HUES6 (cell line): ENCODE measurements at regions not wholly inside any gene's neighbourhood (a gene's known extent, or its start where the extent isn't known, plus 50 kb on each side); places are given as distances from the start of the nearest gene placed in this dataset.
"Not testable (repeated sequence)": the region's sequence is repeated elsewhere in the genome, so short reads cannot be mapped to it uniquely, and the experiment has no call there.

Source experiments
- H3K27ac ChIP-seq: 2 replicates; pipeline ENCODE4 v1.7.0; 2013; ENCODE audit warnings: low read depth, mild to moderate bottlenecking, low read length, inconsistent platforms
- H3K27me3 ChIP-seq: 2 replicates; pipeline ENCODE4 v1.6.1; 2013; ENCODE audit warnings: low read length; ENCODE audit not compliant: control insufficient read depth, insufficient read depth
- H3K36me3 ChIP-seq: 2 replicates; pipeline ENCODE4 v1.6.1; 2013; ENCODE audit warnings: low read length; ENCODE audit not compliant: control insufficient read depth, insufficient read depth
- H3K4me1 ChIP-seq: 2 replicates; pipeline ENCODE4 v1.6.1; 2013; ENCODE audit warnings: low read length; ENCODE audit not compliant: control insufficient read depth, insufficient read depth
- H3K4me3 ChIP-seq: 2 replicates; pipeline ENCODE4 v1.5.1; 2013; ENCODE audit warnings: low read depth, low read length
- H3K9ac ChIP-seq: one replicate; pipeline ENCODE4 v1.6.1; 2013; ENCODE audit warnings: mild to moderate bottlenecking, low read length
- H3K9me3 ChIP-seq: 2 replicates; pipeline ENCODE4 v1.6.1; 2013; ENCODE audit warnings: low read depth, low read length; ENCODE audit not compliant: control insufficient read depth, insufficient read depth

GRCh38 chr3:124069706-124070105, 77.8 kb upstream of the ROPN1 start:
- not testable (repeated sequence) for H3K9ac ChIP-seq, H3K36me3 ChIP-seq, H3K9me3 ChIP-seq, H3K4me3 ChIP-seq, H3K27me3 ChIP-seq, H3K27ac ChIP-seq, H3K4me1 ChIP-seq

DNA sequence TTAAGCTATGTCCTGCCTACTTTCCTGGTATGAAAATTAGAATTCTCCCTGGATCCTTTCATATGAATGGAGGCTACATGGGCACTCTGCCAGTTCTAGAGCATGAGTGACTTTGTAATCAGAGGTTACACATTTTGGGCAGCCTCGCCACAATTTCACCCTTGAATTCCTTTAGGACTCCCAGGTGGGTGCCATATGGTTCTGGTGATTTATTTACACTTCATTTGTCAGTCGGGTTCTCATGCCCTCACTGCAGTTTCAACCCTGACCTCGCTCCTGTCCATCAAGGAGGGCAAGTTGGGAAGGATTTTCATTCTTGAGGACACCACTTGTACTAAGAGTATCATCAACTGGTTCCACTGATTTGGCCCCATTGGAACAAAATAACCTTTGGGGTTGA, 83.2 kb upstream of the ROPN1 start:
- not testable (repeated sequence) for H3K9ac ChIP-seq, H3K36me3 ChIP-seq, H3K4me3 ChIP-seq, H3K4me1 ChIP-seq, H3K27me3 ChIP-seq, H3K27ac ChIP-seq, H3K9me3 ChIP-seq

- Histone ChIP-seq H3K27ac (no peak overlapping the region), H3K4me1 (peaks cover 4% of the 10 kb centered on the region)
These were observed 83.8 kb upstream of the ROPN1 start for GRCh38 chr3:124075753-124076152.

GRCh38 chr3:124076235-124076634, 84.3 kb upstream of the ROPN1 start:
- Histone ChIP-seq H3K4me3 (no peak overlapping the region), H3K27me3 (no peaks in the 10 kb centered on the region), H3K36me3 (no peaks in the 10 kb centered on the region), H3K9ac (no peak overlapping the region), H3K9me3 (no peaks in the 10 kb centered on the region), H3K4me1 (peaks cover 4% of the 10 kb centered on the region), H3K27ac (no peak overlapping the region)

More at GRCh38 chr3:124075753-124076152, 83.8 kb upstream of the ROPN1 start:
- H3K9me3 ChIP-seq: no peaks in the 10 kb centered on the region
- no peak overlapping the region for H3K9ac ChIP-seq
- no peaks in the 10 kb centered on the region for H3K27me3 ChIP-seq
- H3K36me3 ChIP-seq: no peaks in the 10 kb centered on the region
- H3K4me3 ChIP-seq: no peak overlapping the region

DNA sequence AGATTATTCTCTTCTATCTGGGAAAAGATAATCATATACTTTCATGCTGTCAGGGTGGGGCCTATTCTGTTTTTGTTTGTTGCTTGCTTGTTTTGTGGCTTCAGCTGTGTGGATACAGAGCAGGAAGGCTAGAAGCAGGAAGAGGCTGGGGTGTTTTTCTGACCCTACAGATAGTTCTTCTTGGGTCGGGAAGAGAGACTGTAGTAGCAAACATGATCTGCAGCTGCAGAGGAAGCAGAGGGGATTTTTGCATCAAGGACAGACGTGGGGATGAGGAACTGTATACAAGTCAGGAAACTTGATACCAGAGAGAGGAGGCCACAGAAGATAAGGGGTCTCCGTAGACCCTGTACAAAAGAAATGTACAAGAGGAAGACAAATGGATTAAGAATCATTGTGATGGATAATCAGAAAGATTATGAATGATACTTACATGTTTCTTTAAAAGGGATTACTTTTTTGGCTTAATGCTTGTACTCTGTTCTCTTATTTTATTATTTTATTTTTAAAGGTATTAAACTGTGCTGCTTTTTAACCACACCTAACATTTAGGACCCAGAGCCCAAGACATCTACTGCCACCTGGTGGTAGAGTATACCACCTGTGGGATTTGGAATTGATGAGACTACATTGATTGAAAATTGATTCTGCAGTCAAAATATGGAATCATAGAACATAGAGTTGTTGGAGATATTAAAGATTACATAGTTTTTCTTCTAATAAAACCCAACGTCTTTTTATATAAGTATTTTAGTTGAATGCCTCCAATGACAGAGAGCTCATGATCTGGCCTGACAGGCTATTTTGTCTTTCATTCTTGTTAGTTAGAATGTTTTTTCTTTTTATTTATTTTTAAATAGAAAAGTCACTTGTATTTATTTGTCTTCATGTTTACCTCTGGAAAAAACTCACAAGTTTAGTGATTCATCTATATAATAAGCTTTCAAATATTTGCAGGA, 87.3 kb upstream of the ROPN1 start:
- Histone ChIP-seq H3K4me3 (no peak overlapping the region), H3K36me3 (no peaks in the 10 kb centered on the region), H3K4me1 (peaks cover 4% of the 10 kb centered on the region), H3K27me3 (no peaks in the 10 kb centered on the region), H3K9me3 (no peaks in the 10 kb centered on the region), H3K27ac (no peak overlapping the region), H3K9ac (no peak overlapping the region)

GRCh38 chr3:124079912-124080276, 88.0 kb upstream of the ROPN1 start:
- Histone ChIP-seq H3K9ac (no peak overlapping the region), H3K4me1 (peaks cover 4% of the 10 kb centered on the region), H3K36me3 (no peaks in the 10 kb centered on the region), H3K9me3 (no peaks in the 10 kb centered on the region), H3K4me3 (no peak overlapping the region), H3K27me3 (no peaks in the 10 kb centered on the region), H3K27ac (no peak overlapping the region)

DNA sequence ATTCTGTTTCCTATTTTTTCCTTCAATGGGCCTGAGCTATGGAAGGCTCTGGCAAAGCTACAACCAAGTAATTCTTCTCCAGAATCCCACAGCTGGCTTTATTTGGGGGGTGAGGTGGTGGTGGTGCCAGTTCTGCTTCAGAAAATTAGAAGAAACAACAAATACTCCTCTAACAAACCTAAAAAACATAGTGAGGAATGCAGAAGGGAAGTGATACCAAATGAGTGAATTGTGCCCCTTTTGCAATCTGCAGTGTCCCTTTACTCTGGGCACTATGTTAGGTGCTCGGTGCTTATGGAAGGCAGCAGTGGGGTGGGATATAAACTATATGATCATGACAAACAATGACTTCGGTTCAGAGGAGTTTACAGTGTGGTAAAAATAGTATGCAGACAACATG, 90.4 kb upstream of the ROPN1 start:
- no peaks in the 10 kb centered on the region for H3K36me3 ChIP-seq
- no peak overlapping the region for H3K4me3 ChIP-seq
- peaks cover under 1% of the 10 kb centered on the region for H3K4me1 ChIP-seq
- no peaks in the 10 kb centered on the region for H3K9me3 ChIP-seq
- no peak overlapping the region for H3K27ac ChIP-seq
- H3K27me3 ChIP-seq: no peaks in the 10 kb centered on the region
- H3K9ac ChIP-seq: no peak overlapping the region

DNA sequence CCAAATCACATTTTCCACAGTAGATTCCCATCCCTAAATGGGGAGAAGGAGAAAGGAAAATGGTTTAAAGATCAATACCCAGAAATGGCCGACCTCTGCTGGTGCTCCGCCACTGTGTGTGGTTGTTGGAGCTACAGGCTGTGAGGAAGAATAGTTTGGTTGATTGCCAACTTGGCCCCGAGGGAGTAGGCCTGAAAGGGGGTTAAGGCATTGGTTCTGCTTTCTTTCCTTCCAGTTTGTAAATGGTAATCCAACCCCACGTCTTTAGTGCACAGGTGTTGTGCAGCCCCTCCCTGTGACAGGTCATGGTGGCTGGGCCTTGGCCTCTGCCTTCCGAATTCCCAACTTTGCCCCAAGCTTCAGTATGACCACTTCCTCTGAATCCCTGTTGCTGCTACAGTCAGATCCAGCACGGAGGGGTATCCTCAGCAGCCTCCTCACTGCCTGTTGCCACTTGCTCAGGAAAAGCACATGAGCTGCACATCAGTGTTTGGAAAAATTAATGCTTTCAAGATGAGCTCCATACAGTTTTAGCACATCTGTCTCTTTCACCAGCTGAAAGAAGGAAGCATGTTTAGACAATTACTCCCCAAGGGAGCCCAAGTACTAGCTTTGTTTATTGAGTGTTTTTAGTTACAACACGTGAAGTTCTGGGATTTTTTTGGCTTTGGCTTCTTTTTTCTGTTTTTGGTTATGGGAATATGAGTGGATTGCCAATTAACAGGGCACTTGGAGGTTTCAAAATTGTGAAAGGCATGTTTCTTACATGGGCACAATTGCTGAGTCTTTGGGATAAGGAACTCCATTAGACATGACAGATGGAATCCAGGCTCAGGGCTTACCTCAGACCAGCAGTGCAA, 92.3 kb upstream of the ROPN1 start:
- H3K27me3 ChIP-seq: no peaks in the 10 kb centered on the region
- H3K9ac ChIP-seq: no peak overlapping the region
- no peaks in the 10 kb centered on the region; the same call in 1 of the 2 replicates for H3K4me1 ChIP-seq
- H3K36me3 ChIP-seq: no peaks in the 10 kb centered on the region
- no peak overlapping the region for H3K4me3 ChIP-seq
- no peak overlapping the region for H3K27ac ChIP-seq
- H3K9me3 ChIP-seq: no peaks in the 10 kb centered on the region

- H3K27ac ChIP-seq: no peak overlapping the region
- H3K9me3 ChIP-seq: no peaks in the 10 kb centered on the region
These were observed 96.9 kb upstream of the ROPN1 start for GRCh38 chr3:124088801-124089200.

DNA sequence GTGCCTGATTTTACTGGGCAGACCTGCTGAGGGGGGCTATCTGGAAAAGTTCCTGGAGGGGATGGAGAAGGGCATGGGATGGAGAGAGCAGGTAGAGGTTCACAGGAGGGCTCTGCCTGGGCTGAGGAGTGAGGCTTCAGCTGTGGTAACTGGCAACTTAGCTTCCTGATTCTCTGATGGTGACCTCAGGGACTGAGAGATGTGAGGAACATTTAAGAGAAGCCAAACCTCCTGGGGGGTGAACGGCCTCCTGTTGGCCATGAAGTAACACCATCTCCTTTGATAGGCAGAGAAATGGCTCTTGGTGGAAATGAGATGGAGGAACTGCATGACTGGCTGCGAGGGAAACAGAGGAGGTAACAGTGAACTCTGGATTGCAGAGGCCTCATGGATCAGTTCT, 97.3 kb upstream of the ROPN1 start:
- Histone ChIP-seq H3K9ac (no peak overlapping the region), H3K4me3 (no peak overlapping the region), H3K36me3 (no peaks in the 10 kb centered on the region), H3K4me1 (peaks cover 10% of the 10 kb centered on the region), H3K9me3 (no peaks in the 10 kb centered on the region), H3K27ac (no peak overlapping the region), H3K27me3 (no peaks in the 10 kb centered on the region)

More at GRCh38 chr3:124088801-124089200, 96.9 kb upstream of the ROPN1 start:
- no peak overlapping the region for H3K4me3 ChIP-seq
- peaks cover 10% of the 10 kb centered on the region for H3K4me1 ChIP-seq
- no peaks in the 10 kb centered on the region for H3K36me3 ChIP-seq
- no peaks in the 10 kb centered on the region for H3K27me3 ChIP-seq
- H3K9ac ChIP-seq: no peak overlapping the region

DNA sequence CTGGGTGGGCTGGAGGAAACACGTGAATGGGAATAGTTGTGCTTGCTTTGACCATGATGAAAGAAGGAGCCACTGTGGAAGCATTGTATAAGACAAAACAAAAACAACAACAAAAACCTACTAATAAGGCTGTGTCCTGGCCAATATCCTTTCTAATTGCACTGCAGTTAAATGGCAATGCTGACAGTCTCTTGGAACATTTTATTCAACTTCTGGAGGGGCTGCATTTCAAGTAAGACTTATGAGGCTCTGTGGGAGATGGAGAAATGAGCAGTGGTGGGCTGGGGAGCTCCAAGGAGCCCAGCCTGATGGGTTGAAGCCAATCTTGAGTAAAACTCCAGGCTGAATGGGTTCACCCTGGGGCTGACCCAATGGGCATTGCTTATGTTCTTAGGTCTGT, 99.8 kb upstream of the ROPN1 start:
- Histone ChIP-seq H3K36me3 (no peaks in the 10 kb centered on the region), H3K4me1 (peaks cover 10% of the 10 kb centered on the region), H3K9ac (no peak overlapping the region), H3K27me3 (no peaks in the 10 kb centered on the region), H3K9me3 (no peaks in the 10 kb centered on the region), H3K27ac (no peak overlapping the region), H3K4me3 (no peak overlapping the region)
